Left forelimb (tissue), 1 donor: ENCODE measurements at regions not wholly inside any gene's neighbourhood (a gene's known extent, or its start where the extent isn't known, plus 50 kb on each side); places are given as distances from the start of the nearest gene placed in this dataset.

ENCODE experiments used
- DNase-seq: peaks from one replicate; pipeline ENCODE4 v3.0.0-alpha.2; 2018; ENCODE audit warnings: low spot score

GRCh38 chr22:49302150-49302460 is 525.6 kb downstream of the BRD1 start:
- DNase-seq = no peak

- DNase-seq = peak; percentile 40
These were observed 526.1 kb downstream of the BRD1 start for GRCh38 chr22:49301398-49302149.

DNA sequence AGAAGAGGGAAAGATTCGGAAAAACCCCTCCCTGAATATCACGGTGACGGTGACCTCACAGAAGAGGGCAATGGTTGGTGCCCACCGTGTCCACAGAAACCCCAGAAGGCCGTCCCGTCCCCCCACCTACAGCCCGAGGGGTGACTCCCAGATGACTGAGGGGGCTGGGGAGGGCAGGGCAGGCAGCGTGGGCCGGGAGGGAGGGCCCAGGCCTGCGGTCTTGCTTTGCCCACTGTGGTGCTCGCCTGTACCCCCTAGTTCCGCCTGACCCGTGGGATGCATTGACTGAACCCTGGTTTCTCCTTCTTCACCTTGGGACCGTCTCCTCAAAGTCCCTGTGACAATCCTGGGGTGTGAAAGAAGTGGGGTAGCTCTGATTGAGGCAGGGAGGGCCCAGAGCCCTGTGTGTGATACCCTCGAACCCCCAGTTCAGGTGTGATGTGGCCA is 526.7 kb downstream of the BRD1 start:
- peak; percentile 37 for DNase-seq

DNA sequence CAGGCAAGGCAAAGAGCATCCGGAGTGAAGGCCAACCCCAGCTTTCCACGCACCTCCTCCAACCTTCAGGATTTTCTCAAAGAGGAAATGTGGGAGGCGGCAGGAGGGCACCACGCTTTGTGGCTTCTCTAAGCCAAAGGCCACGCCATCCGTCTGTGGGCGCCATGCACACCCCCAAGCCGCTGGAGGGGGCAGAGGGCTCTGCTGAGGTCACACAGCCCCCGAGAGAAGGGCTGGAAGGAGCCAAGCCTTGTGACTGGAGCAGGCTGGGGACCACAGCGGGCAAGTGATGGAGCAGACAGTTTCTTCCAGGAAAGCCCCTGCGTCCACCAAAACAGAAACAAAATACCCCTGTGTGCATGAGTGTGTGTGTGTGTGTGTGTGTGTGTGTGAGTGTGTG is 527.4 kb downstream of the BRD1 start:
- DNase-seq = peak; percentile 55

DNA sequence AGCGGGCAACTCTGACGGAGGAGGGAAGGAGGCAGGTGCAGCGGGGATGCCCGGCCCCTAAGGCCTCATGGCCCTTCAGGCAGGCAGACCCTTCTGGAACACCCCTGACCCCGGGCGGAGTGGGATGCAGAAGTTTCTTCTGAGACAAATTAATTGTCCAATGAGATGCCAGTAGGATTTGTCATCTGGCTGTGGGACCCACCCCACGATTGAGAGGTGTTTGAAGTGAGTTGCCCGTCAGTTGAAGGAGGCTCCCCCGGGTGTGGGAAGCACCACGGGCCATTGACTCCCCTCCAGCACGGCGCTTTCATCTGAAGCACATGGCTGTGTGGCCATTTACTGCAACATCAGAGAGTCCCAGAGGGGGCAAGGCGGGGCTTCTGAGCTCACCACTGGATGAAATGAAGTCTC is 527.8 kb downstream of the BRD1 start:
- peak; percentile 34 for DNase-seq

DNA sequence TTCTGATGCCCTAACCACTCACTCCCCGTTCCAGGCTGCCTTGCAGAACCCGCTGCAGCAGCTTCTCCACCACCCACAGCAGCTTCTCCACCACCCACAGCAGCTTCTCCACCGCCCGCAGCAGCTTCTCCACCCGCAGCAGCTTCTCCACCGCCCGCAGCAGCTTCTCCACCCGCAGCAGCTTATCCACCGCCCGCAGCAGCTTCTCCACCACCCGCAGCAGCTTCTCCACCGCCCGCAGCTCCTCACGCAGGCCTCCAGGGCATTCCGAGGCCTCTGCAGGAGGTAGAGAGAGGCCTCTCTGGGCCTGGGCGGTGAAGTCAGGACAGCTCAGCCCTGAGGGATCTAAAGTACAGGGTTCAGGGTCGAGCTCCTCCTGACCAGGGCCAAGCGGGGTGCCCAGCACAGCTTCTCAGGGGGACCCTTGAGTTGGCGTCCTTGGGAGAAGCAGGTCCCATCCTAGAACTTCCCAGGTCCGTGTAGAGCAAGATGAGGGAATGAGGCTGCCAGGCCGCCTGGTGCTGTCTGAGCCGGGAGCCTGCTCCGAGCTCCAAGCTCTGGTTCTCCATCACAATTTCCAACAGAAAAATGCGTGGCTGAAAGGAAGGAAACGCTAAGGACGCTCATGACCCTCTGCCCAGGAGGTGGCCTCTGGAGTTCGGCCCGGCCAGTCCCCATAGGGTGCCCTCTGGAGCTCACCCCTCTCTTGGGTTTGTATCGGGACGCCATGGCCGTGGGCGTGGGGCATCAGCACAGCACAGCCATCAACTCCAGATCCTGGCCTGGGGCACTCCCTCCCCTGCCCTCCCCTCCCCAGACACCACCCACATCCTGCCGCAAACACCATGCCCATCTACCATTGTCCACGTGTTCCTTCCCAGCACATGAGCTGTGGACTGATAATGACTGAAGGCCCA is 528.6 kb downstream of the BRD1 start:
- DNase-seq = peak; percentile 40

DNA sequence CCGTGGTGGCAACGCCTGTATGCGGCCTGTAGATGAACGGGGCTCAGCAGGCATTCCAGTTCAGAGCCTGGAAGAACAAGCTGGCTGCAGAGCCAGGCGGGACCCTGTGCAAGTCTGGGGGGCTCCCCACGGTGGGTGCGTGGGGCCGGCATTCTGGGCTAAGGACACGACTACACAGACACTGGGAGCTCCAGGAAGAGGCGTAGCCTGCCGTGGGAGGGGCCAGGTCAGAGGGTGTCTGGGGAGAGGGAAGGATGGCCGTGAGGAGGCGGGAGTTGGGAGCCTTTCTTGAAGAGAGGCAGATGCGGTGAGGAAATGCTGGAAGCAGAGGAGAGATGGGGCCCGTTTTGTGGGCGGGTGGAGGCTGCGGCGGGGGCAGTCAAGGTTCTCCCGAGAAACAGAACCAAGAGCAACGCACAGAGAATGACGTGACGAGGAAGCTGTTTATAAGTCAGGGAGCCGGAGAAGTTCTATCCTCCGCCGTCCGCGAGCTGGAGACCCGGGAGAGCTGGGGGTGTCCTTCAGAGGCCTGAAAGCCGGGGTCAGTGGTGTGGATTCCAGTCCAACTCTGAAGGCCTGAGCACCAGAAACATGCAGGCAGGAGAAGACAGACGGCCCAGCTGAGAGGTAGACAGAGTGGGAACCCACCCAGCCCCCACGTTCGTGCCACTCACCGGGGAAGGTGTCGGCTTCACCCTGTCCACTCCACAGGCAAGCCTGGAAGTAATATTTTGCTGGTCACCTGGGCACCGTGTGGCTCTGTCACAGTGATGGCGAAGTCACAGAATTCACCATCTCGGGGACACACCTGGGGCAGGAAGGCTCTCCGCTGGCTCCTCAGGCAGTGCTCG is 529.6 kb downstream of the BRD1 start:
- DNase-seq = peak; percentile 59

- peak; percentile 53 for DNase-seq
These were observed 530.3 kb downstream of the BRD1 start for GRCh38 chr22:49297286-49297870.

DNA sequence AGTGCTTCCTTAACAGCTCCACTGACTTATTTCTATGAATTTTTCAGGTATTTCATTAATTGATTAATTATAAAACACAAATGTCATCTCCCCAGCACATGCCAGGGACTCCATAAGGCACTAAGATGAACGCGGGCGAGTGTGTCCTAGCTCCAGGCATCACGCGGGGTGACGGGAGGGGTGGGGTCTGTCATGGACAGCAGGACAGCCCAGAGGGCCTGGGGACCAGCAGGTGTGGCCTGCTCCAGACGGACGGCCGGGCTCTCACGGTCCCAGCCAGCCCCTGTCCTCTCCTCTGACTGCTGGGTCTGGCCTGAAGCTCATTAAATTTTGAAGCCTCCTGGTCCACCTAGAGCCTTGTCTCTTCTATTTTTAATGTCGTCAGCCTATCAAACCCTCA is 531.1 kb downstream of the BRD1 start:
- peak; percentile 45 for DNase-seq

DNA sequence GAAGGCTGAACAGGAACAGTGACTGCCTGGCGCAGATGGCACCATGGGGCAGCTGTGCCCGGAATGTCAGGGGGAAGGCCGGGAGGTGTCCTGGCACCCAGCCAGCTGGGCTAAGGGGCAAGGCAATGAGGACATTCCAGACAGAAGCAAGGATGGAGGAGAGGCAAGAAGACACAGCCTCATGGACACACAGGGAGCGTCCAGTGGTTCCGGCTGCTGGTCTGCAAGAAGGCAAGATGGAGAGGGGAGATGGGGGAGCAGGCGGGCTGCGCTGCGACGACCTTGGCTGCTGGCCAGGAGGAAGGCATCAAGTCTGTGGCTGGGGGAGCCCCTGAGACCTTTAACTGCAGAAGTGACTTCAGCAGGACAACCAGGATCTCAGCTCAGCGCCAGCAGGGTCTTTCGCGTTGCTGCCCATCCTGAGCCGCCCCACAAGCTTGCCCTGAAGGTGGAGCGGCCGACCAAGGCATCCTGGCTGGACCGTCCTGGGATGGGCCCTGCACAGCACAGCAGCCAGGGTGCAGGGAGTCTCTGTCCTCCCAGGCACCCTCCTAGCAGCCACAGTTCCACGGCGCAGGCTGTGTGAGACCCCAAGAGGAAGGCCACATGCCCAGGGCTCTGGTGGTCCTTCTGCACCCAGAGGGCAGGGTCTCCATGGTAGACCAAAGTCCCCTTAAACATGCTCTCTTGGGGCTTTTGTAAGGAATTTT is 531.7 kb downstream of the BRD1 start:
- peak; percentile 47 for DNase-seq

- no peak for DNase-seq
These were observed 532.3 kb downstream of the BRD1 start for GRCh38 chr22:49295465-49295743.

DNA sequence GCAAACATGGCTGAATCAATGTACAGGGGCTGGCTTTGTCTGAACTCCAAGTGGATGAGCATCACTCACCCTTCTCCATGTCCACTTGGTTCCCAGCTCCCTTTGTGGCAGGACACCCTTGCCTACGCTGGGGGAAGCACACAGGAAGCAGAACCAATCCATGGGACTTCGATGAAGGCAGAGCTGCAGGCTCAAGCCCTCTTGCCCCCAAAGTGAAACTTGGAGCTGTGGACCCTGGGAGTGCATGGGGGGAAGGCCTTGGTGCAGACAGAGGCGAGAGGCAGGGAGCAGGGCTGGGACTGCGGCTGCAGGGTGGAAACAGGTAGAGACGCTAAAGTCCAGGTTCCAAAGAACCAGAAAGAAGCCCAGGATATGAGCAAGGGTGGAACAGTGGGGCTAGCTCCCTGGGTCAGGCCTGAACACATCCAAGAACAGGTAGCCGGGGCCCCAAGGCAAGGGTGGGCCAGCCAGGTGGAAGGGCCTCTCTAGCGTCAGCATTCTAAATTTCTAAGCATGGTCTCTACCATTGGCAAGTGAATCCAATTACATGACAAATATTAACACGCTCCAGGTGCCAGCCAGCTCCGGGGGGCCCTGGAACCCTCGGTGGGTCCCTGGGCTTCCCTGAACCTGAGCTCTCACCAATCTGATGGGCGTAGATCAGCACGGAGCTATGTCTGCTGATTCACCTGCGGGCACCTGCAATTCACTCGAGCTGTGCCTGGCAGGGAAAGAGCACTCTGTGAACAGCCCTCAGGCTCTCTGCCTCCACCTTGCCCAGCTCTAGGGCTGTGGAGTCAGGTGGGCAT is 532.8 kb downstream of the BRD1 start:
- peak; percentile 48 for DNase-seq

GRCh38 chr22:49292909-49293308 is 534.8 kb downstream of the BRD1 start:
- peak; percentile 33 for DNase-seq

DNA sequence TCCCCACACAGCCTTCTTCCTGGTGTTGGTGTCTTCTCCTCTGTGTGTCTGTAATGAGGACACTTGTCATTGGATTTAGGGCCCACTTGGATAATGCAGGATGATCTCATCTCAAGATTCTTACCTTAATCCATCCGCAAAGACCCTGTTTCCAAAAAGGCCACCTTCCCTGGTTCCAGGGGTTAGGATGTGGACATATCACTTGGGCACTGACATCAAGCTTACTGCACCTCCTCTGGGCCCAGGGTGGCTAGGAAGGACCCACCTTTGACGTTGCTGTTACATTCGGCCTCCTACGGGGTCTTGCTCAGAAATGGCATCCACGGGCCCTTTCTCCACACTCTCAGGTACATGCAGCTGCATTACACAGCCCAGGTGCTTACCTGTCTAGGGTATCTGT is 535.9 kb downstream of the BRD1 start:
- peak; percentile 20 for DNase-seq

DNA sequence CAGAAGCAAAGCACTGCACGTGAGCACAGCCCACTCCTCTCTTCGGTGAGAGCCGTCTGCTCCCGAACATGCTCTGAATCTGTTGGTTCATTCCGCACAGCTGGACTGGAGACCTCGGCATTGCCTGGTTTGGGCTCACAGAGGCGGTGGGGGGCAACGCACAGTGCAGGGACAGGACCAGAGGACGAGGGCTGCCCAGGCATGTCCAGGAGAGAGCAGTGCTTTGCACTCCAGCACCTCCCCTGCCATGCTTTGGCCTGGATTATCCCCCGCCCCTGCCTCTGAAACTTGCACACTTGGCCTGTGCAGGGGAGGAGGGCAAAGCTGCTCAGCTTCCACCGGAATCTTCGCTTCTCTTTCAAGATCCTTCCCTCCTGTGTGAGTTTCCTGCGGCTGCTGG is 536.5 kb downstream of the BRD1 start:
- DNase-seq = peak; percentile 25

DNA sequence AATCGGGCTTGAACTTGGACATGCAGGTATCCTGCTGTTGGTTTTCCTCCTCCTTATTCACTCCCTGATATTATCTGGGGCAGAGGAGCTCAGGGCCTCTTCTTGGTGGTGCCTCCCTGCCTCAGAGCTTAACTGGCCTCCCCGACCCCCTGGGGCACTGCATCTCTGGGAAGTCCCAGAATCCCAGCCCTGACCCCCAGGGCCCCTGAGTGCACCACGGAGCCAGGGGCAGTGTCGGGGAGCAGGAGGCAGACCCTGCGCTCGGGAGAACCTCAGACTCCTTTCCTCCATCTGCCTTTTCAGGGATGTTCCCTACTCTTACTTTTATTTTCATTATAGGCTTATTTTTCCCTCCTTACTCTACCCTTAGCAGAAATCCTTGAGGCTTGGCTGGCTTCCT is 537.0 kb downstream of the BRD1 start:
- peak; percentile 31 for DNase-seq

GRCh38 chr22:49289822-49290679 is 537.6 kb downstream of the BRD1 start:
- peak; percentile 37 for DNase-seq

DNA sequence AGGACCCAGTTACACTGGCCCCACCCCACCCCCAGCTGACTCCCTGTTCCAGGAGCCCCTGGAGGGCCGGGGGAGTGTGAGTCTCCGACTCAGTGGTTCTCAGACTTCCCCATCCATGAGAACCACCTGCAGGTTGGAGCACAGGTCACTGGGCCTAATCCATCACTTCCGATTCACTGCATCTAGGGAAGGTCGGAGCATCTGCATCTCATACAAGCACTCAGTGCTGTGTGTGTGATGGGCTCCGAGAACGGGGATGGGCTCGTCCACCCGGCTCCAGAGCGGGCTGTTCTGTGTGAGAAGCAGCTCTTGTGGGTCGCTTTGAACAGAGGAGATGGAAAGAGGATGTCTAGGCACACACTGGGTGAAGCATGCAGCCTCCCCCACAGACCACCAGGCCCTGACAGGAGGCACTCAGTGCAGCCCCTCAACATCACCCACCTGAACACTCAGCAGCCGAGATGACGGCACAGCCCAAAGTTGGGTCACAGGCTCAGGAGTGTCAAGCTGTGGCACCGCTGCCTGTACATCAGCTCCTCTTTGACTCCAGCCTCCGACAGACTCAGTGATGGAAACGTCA is 541.4 kb downstream of the BRD1 start:
- DNase-seq = no peak

GRCh38 chr22:49284931-49285330 is 542.7 kb downstream of the BRD1 start:
- DNase-seq = no peak
